ENCODE measurements at regions not wholly inside any gene's neighbourhood (a gene's known extent, or its start where the extent isn't known, plus 50 kb on each side); places are given as distances from the start of the nearest gene placed in this dataset.
"Not testable (repeated sequence)": the region's sequence is repeated elsewhere in the genome, so short reads cannot be mapped to it uniquely, and the experiment has no call there.

DNA sequence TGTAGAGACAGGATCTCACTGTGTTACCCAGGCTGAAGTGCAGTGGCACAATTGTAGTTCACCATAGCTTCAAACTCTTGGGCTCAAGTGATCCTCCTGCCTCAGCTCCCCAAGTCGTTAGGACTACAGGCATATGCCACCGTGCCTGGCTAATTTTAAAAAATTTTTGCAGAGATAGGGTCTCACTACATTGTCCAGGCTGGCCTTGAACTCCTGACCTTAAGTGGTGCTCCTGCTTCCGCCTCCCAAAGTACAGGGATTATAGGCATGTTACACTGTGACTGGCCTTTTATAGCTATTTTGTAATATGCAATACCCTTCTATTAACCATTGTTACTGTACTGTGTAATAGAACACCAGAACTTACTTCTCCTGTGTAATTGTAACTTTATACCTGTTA, 139.3 kb upstream of the ZNF267 start:
- Mint-ChIP-seq H3K4me1 (peaks cover 2 to 19% of the 10 kb centered on the region in 2 donors), H3K4me3 (no peak overlapping the region), H3K27me3 (no peaks in the 10 kb centered on the region), H3K27ac (no peak overlapping the region), H3K36me3 (peaks cover 76 to 88% of the 10 kb centered on the region in 2 donors), H3K9me3 (peaks cover 26 to 43% of the 10 kb centered on the region in 2 donors)
- no peak for ATAC-seq (replicated peaks)
- DNase-seq: no peak

DNA sequence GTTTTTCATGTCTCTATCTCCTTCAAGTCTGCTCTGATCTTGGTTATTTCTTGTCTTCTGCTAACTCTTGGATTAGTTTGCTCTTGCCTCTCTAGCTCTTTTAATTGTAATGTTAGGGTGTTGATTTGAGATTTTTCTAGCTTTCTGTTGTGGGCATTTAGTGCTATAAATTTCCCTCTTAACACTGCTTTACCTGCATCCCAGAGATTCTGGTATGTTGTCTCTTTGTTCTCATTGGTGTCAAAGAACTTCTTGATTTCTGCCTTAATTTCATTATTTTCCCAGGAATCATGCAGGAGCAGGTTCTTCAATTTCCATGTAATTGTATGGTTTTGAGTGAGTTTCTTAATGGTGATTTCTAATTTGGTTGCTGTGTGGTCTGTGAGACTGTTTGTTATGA, 128.5 kb upstream of the ZNF267 start:
- Mint-ChIP-seq H3K9me3 (peaks cover 56 to 61% of the 10 kb centered on the region in 2 donors), H3K36me3 (peaks cover 91 to 96% of the 10 kb centered on the region in 2 donors)
- not testable (repeated sequence) for H3K4me1 Mint-ChIP-seq; H3K27ac Mint-ChIP-seq; DNase-seq; ATAC-seq (replicated peaks); H3K4me3 Mint-ChIP-seq; H3K27me3 Mint-ChIP-seq

DNA sequence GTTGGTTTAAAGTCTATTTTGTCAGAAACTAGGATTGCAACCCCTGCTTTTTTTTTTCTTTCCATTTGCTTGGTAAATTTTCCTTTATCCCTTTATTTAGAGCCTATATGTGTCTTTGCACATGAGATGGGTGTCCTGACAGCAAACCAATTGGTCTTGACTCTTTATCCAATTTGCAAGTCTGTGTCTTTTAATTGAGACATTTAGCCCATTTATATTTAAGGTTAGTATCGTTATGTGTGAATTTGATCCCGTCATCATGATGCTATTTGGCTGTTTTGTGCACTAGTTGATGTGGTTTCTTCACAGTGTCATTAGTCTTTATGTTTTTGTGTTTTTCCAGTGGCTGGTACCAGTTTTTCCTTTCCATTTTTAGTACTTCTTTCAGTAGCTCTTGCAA, 127.7 kb upstream of the ZNF267 start:
- H3K27me3 Mint-ChIP-seq: no peaks in the 10 kb centered on the region
- no peak for DNase-seq
- peaks cover 54 to 60% of the 10 kb centered on the region in 2 donors for H3K9me3 Mint-ChIP-seq
- H3K4me3 Mint-ChIP-seq: no peak overlapping the region
- H3K36me3 Mint-ChIP-seq: peaks cover 89 to 95% of the 10 kb centered on the region in 2 donors
- no peak overlapping the region for H3K27ac Mint-ChIP-seq
- peaks cover 0 to 2% of the 10 kb centered on the region in 2 donors for H3K4me1 Mint-ChIP-seq
- no peak for ATAC-seq (replicated peaks)

DNA sequence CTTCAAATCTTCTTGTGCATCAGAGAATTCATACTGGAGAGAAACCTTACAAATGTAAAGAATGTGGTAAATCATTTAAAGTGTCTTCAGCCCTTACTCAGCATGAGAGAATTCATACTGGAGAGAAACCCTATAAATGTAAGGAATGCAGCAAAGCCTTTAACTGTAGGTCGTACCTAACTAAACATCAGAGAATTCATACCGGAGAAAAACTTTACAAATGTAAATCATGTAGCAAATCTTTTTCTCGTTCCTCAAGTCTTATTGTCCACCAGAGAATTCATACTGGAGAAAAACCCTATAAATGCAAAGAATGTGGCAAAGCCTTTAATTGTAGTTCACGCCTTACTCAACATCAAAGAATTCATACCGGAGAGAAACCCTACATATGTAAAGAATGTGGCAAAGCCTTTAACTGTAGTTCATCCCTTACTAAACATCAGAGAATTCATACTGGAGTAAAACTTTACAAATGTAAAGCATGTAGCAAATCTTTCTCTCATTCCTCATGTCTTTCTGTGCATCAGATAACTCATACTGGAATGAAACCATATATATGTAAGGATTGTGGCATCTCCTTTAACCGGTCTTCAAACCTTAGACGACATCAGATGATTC, 118.5 kb upstream of the ZNF267 start:
- H3K27ac Mint-ChIP-seq: no peak overlapping the region
- peaks cover 72 to 83% of the 10 kb centered on the region in 2 donors for H3K36me3 Mint-ChIP-seq
- H3K9me3 Mint-ChIP-seq: peaks cover 42 to 45% of the 10 kb centered on the region in 2 donors
- ATAC-seq (replicated peaks): no peak
- H3K27me3 Mint-ChIP-seq: no peaks in the 10 kb centered on the region
- no peak for DNase-seq
- H3K4me3 Mint-ChIP-seq: no peak overlapping the region
- no peaks in the 10 kb centered on the region for H3K4me1 Mint-ChIP-seq

DNA sequence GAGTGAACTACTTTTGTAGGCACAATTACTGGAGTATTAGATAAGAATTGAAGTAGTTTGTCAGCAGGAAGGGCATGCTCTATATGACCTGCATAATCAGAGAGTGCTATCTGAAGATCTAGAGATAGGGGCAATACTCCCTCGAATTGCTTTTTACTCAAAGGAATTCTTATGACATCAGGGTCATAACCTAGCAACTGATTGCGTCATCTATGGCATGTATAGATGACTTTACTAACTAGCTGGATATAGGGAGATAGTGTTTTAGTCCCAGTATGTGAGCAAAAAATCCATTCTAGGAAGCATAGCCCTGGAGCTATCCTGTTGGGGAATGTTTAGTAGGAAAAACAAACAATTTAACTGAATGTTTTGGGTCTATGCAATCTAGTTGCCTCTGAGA, 109.5 kb upstream of the ZNF267 start:
- ATAC-seq (replicated peaks) (no peak), DNase-seq (no peak)
- Mint-ChIP-seq H3K36me3 (peaks cover 29 to 45% of the 10 kb centered on the region in 2 donors), H3K9me3 (peaks cover 24 to 36% of the 10 kb centered on the region in 2 donors), H3K27ac (no peak overlapping the region), H3K4me1 (no peaks in the 10 kb centered on the region), H3K4me3 (no peak overlapping the region), H3K27me3 (no peaks in the 10 kb centered on the region)

DNA sequence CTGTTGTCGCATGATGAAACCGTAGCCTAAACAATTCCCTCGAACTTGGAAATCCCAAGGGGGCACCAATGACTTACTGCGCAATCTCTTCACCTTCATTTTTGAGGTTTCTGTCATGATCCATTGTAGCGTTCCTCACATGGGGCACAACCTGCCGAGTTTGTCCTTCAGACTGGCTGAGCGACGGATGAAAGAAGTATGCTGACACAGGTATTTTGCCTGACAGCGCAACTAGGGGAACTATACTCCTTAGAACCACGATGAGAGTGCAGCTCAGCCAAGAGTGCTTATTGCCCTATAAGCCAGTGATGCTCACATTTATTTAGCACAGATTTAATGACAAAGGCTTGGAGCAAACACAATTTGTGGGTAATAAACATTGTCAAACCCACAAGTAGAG, 106.3 kb upstream of the ZNF267 start:
- peaks cover 28 to 36% of the 10 kb centered on the region in 2 donors for H3K9me3 Mint-ChIP-seq
- no peaks in the 10 kb centered on the region for H3K4me1 Mint-ChIP-seq
- ATAC-seq (replicated peaks) (no peak), DNase-seq (no peak)
- H3K36me3 Mint-ChIP-seq: peaks cover 23 to 36% of the 10 kb centered on the region in 2 donors
- H3K4me3 Mint-ChIP-seq: no peak overlapping the region
- H3K27ac Mint-ChIP-seq: no peak overlapping the region
- no peaks in the 10 kb centered on the region for H3K27me3 Mint-ChIP-seq

DNA sequence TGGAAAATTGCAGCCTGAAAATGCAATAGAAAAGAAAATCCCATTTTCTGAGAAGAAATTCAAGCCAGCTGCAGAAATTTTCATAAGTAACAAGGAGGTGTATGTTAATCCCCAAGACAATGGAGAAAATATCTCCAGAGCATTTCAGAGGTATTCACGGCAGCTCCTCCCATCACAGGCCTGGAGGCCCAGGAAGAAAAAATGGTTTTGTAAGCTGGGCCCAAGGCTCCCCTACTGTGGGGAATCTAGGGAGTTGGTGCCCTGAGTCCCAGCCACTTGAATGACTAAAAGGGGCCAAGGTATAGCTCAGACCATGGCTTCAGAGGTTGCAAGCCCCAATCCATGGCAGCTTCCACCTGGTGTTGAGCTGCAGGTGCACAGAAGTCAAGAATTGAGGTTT, 93.3 kb upstream of the ZNF267 start:
- Mint-ChIP-seq H3K27me3 (no peaks in the 10 kb centered on the region), H3K4me3 (no peak overlapping the region), H3K36me3 (peaks cover 6 to 24% of the 10 kb centered on the region in 2 donors), H3K9me3 (peaks cover 37 to 46% of the 10 kb centered on the region in 2 donors), H3K4me1 (no peaks in the 10 kb centered on the region), H3K27ac (no peak overlapping the region)
- ATAC-seq (replicated peaks): no peak
- DNase-seq: no peak

DNA sequence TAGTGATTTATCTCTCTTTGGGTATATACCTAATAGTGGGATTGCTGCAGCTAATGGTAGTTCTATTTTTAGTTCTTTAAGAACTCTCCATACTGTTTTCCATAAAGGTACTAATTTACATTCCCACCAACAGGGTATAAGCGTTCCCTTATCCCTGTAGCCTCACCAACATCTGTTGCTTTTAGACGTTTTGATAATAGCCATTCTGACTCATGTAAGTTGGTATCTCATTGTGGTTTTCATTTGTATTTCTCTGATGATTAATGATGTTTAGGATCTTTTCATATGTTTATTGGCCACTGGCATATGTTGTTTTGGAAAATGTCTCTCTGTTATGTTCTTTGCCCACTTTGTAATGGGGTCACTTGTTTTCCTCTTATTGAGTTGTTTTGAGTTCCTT, 88.5 kb upstream of the ZNF267 start:
- DNase-seq (no peak), ATAC-seq (replicated peaks) (no peak)
- Mint-ChIP-seq H3K27me3 (no peaks in the 10 kb centered on the region), H3K4me1 (no peaks in the 10 kb centered on the region), H3K4me3 (no peak overlapping the region), H3K27ac (no peak overlapping the region), H3K36me3 (peaks cover 10 to 31% of the 10 kb centered on the region in 2 donors), H3K9me3 (peaks cover 44 to 48% of the 10 kb centered on the region in 2 donors)

DNA sequence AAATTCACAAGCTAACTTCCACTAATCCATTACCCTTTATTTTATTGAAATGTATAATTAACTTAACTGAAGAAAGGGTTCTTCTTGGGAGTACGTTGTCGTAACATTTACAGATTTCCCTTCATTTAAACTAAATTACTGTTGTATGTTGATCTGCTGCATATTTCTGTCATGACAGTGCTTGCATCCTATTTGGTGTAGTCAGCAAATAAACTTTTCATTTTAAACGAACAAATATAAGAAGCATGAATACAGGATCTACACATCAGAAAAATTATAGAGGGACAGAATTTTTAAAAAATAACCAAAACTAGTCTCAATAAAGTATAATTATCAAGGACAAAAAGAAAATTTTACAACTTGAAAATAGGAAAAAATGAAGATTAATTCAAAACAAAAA, 66.5 kb upstream of the ZNF267 start:
- ATAC-seq (replicated peaks) (no peak), DNase-seq (no peak)
- H3K27me3 Mint-ChIP-seq: peaks cover 10 to 13% of the 10 kb centered on the region in 2 donors
- no peaks in the 10 kb centered on the region for H3K4me1 Mint-ChIP-seq
- H3K4me3 Mint-ChIP-seq: no peak overlapping the region
- H3K36me3 Mint-ChIP-seq: no peaks in the 10 kb centered on the region
- peaks cover 0 to 3% of the 10 kb centered on the region in 2 donors for H3K9me3 Mint-ChIP-seq
- H3K27ac Mint-ChIP-seq: no peak overlapping the region

DNA sequence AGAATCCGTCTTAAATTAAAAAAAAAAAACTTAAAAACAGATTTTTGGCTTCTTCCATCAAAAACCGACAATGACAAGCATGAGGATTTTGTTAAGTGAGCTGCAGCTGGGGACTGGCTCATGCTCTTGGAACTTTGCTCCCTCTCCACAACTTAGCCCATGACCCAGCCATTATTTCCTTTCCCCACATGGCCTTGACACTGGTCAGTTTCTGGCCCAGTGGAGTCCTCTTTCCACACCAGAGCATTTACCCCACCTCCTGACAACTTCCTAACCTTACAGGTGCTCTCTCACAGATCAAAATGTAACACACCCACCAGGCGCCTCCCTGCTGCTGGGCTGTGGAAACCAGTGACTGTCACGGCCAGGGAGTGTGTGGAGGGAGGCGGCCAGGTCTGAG, 62.7 kb upstream of the ZNF267 start:
- Mint-ChIP-seq H3K4me3 (no peak overlapping the region), H3K36me3 (no peaks in the 10 kb centered on the region), H3K27ac (no peak overlapping the region), H3K4me1 (no peaks in the 10 kb centered on the region), H3K27me3 (peaks cover 16 to 19% of the 10 kb centered on the region in 2 donors), H3K9me3 (peaks cover 0 to 6% of the 10 kb centered on the region in 2 donors)
- ATAC-seq (replicated peaks) (no peak), DNase-seq (no peak)

DNA sequence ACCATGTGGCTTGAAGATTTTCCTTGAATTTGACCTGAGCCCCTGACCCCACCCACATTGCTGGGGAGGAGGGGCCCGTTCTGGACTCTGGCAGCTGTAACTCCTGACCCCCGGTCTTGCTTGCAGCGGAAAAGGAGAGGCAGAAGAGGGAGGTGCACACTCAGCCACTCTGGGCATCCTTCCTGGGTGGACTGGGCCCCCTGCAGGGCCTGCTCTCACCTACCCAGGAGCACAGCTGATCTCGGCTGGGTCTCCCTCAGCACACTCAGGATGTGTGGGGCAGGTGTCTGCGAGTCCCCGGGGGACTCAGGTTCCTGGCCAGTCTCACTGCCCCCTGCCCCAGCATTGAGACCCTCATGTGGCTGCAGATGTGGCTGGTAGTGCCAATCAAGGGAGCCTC, 57.5 kb upstream of the ZNF267 start:
- H3K27ac Mint-ChIP-seq; H3K4me3 Mint-ChIP-seq; H3K9me3 Mint-ChIP-seq; DNase-seq; H3K36me3 Mint-ChIP-seq; H3K4me1 Mint-ChIP-seq; ATAC-seq (replicated peaks): not testable (repeated sequence)
- peaks cover 17 to 24% of the 10 kb centered on the region in 2 donors for H3K27me3 Mint-ChIP-seq

DNA sequence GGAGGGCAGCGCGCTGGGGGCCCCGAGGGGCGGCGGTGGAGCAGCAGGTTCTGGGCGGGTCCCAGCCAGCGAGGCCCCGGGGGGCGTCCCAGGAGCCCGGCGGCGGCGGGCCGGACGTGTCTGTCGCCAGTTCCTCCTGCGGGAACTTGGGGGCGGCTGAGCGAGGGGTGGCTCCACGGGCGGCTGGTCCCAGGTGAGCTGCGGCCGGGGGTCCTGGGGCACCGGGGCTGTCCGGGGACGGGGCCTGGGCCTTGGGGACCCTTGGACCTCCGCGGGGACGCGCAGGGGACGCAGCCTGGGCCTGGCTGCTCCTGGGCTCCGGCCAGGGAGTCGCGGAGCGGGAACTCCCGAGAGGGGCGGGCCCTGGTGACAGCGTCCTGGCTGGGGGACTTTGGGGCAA, 54.2 kb upstream of the ZNF267 start:
- DNase-seq: no peak
- H3K27me3 Mint-ChIP-seq: peaks cover 17 to 21% of the 10 kb centered on the region in 2 donors
- H3K27ac Mint-ChIP-seq: no peak overlapping the region
- peaks cover 4% of the 10 kb centered on the region in 2 donors for H3K9me3 Mint-ChIP-seq
- no peaks in the 10 kb centered on the region for H3K36me3 Mint-ChIP-seq
- ATAC-seq (replicated peaks): no peak
- no peak overlapping the region for H3K4me3 Mint-ChIP-seq
- H3K4me1 Mint-ChIP-seq: no peaks in the 10 kb centered on the region

DNA sequence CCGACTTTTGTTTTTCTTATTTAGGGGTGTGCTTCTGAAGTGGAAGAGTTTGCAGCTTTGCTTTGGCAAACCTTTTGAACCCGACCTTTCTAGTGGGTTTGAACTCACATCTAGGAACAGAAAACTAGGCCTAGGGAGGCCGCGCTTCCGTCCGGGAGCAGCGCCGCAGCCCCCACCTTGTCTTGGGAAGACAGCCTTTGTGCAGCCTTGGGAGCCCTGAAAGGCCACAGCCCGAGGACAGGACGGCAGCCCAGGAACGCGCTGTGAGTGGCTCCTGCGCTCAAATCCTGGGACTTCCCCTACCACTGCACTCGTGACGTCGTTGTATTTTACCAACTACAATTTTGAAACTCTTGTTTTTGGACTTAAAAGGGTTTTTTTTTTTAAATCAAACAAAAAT, 53.7 kb upstream of the ZNF267 start:
- H3K27me3 Mint-ChIP-seq: peaks cover 19 to 27% of the 10 kb centered on the region in 2 donors
- DNase-seq (no peak), ATAC-seq (replicated peaks) (no peak)
- no peak overlapping the region for H3K27ac Mint-ChIP-seq
- no peak overlapping the region for H3K4me3 Mint-ChIP-seq
- H3K36me3 Mint-ChIP-seq: no peaks in the 10 kb centered on the region
- peaks cover 2 to 5% of the 10 kb centered on the region in 2 donors for H3K9me3 Mint-ChIP-seq
- no peaks in the 10 kb centered on the region for H3K4me1 Mint-ChIP-seq
